Fibroblast of skin of left biceps (primary cell): ENCODE measurements at regions not wholly inside any gene's neighbourhood (a gene's known extent, or its start where the extent isn't known, plus 50 kb on each side); places are given as distances from the start of the nearest gene placed in this dataset.

Source experiments
- DNase-seq, 2 experiments: peaks; one replicate each; pipeline ENCODE4 v3.0.0-alpha.2; 2013; ENCODE audit warnings: low read depth in 2 of 2

- DNase-seq, result no peak
Measured at GRCh38 chr1:87508247-87508787, 179.6 kb downstream of the LMO4 start.

GRCh38 chr1:87510540-87510939 is 181.9 kb downstream of the LMO4 start:
- no peak for DNase-seq

GRCh38 chr1:87511449-87511848 is 182.8 kb downstream of the LMO4 start:
- DNase-seq, result no peak

- peak in 1 of 2 experiments; percentile 26 for DNase-seq
Measured at GRCh38 chr1:87512431-87512830, 183.8 kb downstream of the LMO4 start.

GRCh38 chr1:87513255-87513654 is 184.6 kb downstream of the LMO4 start:
- peak in 1 of 2 experiments; percentile 20 for DNase-seq

GRCh38 chr1:87513966-87514660 is 185.4 kb downstream of the LMO4 start:
- no peak for DNase-seq

- DNase-seq, result no peak
Measured at GRCh38 chr1:87515781-87516180, 187.1 kb downstream of the LMO4 start.

- no peak for DNase-seq
Measured at GRCh38 chr1:87518794-87519193, 190.1 kb downstream of the LMO4 start.

- no peak for DNase-seq
Measured at GRCh38 chr1:87521452-87521851, 192.8 kb downstream of the LMO4 start.

GRCh38 chr1:87523466-87523865 is 194.8 kb downstream of the LMO4 start:
- no peak for DNase-seq

- no peak for DNase-seq
Measured at GRCh38 chr1:87524021-87524754, 195.5 kb downstream of the LMO4 start.

- DNase-seq, result no peak
Measured at GRCh38 chr1:87528754-87529517, 200.3 kb downstream of the LMO4 start.

- DNase-seq, result no peak
Measured at GRCh38 chr1:87530042-87530807, 201.5 kb downstream of the LMO4 start.

- DNase-seq, result no peak
Measured at GRCh38 chr1:87535551-87535950, 206.9 kb downstream of the LMO4 start.

- DNase-seq, result no peak
Measured at GRCh38 chr1:87539147-87539546, 210.5 kb downstream of the LMO4 start.

GRCh38 chr1:87542697-87543096 is 214.0 kb downstream of the LMO4 start:
- DNase-seq, result no peak

GRCh38 chr1:87549738-87550137 is 221.1 kb downstream of the LMO4 start:
- no peak for DNase-seq

GRCh38 chr1:87553511-87553910 is 224.8 kb downstream of the LMO4 start:
- DNase-seq, result no peak

- no peak for DNase-seq
Measured at GRCh38 chr1:87555366-87555765, 226.7 kb downstream of the LMO4 start.

GRCh38 chr1:87556326-87556725 is 227.6 kb downstream of the LMO4 start:
- DNase-seq, result no peak

- DNase-seq, result no peak
Measured at GRCh38 chr1:87558921-87559320, 230.2 kb downstream of the LMO4 start.

GRCh38 chr1:87560137-87560536 is 231.5 kb downstream of the LMO4 start:
- DNase-seq, result no peak
